Stimulated activated CD4-positive, alpha-beta T cell treated with anti-CD3 and anti-CD28 coated beads, Interleukin-4, amount 100 ng/mL, for 24 hours (primary cell): ENCODE measurements at regions not wholly inside any gene's neighbourhood (a gene's known extent, or its start where the extent isn't known, plus 50 kb on each side); places are given as distances from the start of the nearest gene placed in this dataset.
"Not testable (repeated sequence)": the region's sequence is repeated elsewhere in the genome, so short reads cannot be mapped to it uniquely, and the experiment has no call there.

Experiments used
- DNase-seq: peaks from one replicate; pipeline ENCODE4 v3.0.0-alpha.2; 2020

DNA sequence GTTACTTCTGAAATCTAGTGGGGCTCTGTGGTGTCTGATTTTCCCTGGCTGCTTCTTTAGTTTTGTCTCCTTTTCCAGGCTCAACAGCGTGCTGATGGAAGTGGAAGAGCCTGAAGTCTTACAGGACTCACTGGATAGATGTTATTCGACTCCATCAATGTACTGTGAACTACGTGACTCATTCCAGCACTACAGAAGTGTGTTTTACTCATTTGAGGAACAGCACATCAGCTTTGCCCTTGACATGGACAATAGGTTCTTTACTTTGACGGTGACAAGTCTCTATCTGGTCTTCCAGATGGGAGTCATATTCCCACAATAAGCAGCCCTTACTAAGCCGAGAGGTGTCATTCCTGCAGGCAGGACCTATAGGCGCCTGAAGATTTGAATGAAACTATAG is 51.1 kb downstream of the NBPF8 start:
- DNase-seq: not testable (repeated sequence)

DNA sequence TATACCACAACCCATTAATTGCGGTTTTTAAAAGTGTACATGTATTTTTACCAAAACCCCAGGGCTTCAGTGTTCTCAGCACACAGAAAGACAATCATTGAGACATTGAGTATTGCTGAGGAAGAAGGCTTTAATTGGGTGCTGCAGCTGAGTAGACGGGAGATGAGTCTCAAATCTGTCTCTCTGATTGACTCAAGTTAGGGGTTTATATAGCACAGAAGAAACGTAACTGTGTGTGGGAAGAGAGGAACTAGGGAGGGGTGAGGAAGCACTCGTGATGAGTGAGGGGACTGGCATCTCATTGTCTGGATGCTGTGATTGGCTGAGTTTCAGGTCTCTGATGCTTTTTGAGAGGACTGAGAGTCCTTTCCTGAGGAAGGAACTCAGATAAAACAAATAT is 62.8 kb downstream of the NBPF8 start:
- DNase-seq: not testable (repeated sequence)

DNA sequence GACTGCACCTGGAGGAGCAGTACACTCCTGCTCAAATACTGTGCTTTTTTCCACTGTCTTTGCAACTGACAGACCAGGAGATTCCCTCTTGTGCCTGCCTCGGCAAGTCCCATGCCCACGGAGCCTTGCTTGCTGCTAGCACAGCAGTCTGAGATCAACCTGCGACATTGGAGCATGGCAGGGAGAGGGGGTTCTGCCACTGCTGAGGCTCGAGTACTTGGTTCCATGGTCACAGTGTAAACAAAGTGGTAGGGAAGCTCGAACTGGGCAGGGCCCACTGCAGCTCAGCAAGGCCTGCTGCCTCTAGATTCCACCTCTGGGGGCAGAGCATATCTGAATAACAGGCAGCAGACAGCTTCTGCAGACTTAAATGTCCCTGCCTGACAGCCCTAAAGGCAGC is 63.6 kb downstream of the NBPF8 start:
- DNase-seq: not testable (repeated sequence)

DNA sequence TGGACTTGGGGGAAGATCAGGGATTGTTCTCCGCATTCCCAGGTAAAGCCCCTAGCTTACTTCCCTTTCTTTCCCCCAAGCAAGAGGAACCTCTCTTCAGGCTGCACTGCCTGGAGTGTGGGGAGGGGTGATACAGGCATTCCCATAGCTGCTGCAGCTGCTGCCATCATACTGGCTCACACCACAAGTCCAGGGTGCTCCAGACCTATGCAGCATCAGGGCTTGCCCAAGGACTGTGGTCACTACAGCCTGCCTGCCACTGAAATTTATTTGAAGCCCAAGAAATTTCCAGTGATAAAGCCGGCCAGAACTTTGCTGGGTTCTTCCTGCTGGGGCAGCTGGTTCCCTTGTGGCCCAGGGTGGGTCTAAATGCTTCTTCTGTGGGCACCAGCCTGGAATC is 72.7 kb downstream of the NBPF8 start:
- not testable (repeated sequence) for DNase-seq

DNA sequence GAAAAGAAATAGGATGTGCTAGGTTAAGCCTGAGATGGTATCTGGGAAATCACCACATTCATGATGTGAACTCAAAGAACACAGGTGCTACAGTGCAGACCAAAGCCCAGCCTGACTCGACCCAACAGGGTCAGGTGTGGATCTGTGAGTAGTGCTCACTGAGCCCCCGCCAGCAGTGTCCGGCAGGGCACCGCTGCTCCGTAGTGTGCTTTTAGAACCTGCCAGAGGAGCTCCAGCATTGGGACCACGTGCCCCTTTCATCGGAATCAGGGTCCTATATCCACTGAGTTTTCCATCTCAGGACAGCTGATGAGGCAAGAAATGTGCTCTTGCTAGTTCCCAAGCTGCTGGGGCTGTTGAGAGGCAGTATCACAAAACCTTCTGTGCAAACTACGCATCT is 74.4 kb downstream of the NBPF8 start:
- not testable (repeated sequence) for DNase-seq

DNA sequence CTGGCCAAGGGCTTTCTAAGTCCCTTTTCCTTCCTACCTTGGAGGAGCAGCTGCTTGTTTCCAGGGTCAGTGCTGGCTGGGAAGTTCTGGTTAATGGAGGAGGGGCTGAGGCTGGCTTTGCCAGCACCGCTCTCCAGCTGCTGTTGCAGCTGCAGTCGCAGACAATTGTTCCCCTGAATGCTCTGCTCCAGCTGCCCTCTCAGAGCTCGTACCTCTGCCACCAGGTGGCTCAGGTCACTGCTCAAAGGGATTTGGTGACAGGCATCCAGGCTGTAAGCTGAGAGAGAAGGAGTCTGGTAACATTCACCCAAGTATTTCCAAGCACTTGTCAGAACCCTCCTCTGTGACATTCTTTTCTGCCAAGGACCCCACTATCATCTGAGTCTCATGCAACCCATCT is 82.3 kb downstream of the NBPF8 start:
- DNase-seq: not testable (repeated sequence)

DNA sequence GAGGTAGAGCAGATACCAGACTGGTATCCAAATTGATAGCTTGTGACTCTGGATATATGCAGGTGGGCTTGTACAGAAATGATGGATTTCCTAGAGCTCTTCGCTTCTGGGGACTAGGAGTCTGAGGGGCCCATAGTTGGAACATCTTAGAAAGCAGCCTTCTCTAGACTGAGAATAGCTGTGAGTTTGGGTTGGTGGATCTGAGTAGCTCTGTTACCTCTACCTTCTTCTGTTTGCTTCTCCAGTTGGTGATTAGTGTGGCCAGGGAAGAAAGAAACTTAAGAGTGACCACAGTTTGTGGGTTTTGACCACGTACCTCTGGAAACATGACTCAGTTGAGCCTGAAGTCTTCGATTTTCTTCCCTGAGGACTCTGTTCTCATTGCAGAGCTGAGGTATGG is 88.4 kb downstream of the NBPF8 start:
- DNase-seq: not testable (repeated sequence)

DNA sequence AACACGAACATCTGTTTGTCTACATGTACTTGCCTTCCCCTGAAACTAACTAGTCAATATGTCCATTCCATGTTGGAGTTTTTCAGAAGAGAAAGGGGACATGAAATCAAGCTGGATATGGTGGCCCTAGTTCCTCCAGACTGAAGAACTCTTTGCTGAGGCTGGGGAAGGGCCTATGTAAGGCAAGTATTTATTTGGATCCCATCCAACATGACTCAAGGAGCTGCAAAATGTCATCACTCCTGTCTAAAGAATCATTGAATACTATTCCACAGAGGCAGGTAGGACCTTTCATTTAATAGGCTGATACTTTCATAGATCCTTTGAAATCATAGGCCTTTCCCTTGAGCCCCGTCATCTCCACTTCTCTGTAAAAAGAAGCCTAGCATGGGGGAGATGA is 91.5 kb downstream of the NBPF8 start:
- not testable (repeated sequence) for DNase-seq

DNA sequence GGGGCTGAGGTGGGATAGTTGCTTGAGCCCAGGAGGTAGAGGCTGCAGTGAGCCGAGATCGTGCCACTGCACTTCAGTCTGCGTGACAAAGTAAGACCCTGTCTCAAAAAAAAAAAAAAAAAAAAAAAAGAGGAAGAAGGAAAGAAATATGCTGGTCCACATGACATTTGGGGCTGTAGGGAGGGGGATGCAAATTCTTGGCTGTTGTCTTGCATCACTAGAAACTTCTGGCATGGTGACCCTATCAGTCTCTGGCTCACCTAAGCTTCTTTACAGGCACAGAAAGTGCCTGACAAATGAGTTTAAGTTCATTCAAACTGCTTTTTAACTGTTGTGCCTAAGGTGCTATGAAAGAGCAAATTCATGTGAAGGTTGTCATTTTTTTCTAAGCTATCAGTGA is 93.5 kb downstream of the NBPF8 start:
- not testable (repeated sequence) for DNase-seq

DNA sequence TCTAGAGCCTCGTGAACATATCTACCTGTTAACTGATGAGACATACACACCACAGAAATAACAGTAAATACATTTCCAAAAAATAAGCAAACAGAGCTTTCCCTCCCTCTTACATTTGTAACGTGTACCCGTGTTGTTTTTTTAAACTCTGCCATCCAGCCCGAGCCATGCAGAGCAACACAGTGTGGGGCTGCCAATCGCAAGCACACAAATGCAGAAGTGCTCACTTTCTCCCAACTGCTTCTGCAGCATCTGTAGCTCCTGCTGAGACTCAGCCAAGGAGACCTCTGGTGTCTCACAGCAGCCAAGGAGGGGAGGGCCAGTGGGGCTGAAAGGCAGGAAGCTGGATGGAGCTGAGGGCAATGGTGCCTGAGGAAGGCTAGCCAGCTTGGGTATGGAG is 94.4 kb downstream of the NBPF8 start:
- DNase-seq: not testable (repeated sequence)

DNA sequence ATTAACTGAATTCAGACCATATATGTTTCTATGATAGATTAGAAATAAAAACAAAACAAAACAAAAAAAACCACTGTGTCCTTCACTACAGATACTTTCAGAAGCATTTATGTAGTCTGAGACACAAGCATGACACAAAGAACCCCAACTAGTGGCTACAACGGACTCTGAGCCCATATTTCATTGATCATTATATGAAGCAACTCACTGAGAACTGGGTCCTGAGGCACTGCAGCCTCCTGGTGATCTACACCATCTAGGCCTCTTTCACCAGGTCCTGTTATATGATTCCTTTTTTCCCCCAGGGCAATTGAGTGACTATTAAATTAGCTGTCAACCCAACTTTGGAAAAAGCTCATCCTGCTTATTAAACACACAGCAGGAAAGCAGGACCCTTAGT is 98.3 kb downstream of the NBPF8 start:
- not testable (repeated sequence) for DNase-seq

DNA sequence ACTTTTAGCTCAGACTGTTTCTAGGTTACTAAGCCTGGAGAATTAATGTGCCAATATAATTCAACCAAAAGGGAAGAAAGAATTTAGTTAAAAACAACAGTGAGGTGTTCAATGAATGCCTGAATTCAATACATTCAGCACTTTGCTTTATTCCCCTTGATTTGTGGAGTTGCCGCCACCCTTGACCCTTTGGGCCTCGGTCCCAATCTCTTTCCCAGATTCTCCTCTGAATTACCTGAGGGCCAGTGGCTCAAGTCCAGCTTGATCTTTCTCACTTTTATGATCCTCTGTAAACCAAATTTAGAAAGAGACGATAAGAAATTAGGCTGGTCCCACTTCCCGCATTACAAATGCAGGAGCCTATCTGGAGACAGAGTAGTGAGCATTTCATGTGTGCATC is 98.7 kb downstream of the NBPF8 start:
- DNase-seq: not testable (repeated sequence)

DNA sequence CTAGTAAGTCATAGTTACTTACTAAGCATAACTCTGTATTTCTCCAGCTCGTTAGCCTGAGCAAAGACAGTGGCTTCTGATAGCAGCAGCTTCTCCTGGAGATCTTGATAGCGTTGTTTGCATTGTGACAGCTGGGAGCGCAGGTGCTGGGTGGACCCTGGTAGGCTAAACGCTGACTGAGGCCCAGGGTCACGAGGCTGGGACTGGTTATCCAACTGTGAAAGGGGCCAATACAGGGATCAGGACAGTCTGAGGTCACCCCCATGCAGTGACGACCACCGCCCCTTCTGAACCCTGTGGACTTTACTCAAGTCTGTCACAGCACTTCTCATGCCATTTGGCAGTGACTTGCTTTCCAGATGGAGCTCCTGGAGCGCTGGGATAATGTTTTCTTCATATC is 104.4 kb downstream of the NBPF8 start:
- not testable (repeated sequence) for DNase-seq

DNA sequence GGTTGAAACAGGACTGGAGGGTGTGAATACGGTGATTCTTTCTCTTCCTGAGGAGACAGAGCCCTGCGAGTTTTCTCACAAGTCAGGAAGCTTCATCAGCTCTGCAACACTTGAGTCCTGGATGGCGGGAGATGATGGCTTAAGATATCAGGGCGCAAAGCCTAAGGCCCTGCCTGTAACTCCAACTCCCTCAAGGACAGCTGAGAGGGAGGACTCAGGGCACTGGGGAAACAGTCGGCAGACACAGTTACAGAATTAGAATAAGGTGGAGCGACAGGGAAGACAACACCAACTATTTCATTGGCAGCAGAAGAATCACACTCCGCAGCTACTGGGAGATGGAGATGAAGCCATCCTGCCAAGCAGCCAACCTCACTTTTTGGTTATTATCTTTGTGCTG is 109.6 kb downstream of the NBPF8 start:
- not testable (repeated sequence) for DNase-seq

DNA sequence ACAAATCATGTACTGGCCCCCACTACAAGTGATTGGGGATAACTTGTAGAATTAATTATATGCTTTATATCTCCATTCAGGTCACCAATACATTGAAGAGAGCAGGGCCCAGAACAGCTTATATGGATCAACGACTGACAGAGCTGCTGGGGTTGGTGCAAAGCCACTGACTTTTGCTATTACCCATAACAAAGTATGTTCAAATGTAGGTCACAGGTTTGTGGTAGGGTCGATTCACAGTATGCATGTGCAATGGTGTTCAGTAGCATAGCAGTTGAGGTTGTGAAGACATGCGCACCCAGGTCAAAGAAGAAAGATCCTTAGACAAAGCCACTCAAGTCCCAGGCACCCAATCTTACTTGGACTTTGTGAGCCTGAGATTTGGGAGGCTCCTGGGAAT is 110.6 kb downstream of the NBPF8 start:
- DNase-seq: not testable (repeated sequence)

DNA sequence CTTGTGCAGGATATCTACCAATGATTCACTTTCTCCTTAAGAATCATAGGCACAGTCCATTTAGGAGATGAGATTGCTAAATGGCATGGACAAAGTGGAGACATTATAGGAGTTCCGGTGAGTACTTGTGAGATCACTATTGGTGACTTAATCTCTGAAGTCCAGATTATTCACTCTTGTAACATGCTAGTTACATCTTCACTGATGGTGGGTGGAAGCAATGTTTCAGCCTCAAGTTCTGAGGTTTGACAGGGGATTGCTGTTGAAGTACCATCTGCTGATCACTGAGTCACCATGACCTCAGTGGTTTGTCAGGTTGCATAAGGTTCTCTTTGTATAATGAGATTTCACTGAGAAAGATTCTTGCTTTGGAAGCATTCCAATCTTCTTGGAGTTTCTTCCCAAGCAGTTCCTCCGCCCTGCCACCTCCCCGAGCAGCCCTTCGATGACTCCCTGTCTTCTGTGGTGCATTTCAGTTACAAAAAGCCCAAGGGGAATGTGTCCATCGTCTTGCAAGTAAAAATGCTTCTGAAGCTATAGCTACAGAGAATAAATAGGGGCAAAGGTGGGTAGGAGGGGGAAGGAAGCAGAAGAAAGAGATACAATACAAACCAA is 114.7 kb downstream of the NBPF8 start:
- not testable (repeated sequence) for DNase-seq

DNA sequence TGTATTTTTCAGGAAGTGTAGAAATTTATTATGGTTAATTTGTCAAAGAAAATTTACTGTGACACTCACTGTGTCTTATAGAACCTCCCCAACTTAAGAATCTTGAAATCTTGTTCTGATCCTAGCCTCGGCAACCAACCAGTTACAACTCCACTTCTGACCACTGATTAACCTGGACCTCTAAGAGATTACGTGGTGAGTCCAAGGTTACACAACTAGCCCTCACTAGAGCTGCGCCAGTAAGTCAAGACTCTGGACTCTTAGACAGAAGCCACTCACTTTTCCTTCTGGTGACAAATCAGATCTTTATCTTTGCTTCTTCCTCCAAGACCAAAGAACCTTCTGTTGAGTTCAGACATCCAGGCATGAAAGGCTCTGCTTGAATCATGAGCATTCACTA is 116.6 kb downstream of the NBPF8 start:
- not testable (repeated sequence) for DNase-seq

DNA sequence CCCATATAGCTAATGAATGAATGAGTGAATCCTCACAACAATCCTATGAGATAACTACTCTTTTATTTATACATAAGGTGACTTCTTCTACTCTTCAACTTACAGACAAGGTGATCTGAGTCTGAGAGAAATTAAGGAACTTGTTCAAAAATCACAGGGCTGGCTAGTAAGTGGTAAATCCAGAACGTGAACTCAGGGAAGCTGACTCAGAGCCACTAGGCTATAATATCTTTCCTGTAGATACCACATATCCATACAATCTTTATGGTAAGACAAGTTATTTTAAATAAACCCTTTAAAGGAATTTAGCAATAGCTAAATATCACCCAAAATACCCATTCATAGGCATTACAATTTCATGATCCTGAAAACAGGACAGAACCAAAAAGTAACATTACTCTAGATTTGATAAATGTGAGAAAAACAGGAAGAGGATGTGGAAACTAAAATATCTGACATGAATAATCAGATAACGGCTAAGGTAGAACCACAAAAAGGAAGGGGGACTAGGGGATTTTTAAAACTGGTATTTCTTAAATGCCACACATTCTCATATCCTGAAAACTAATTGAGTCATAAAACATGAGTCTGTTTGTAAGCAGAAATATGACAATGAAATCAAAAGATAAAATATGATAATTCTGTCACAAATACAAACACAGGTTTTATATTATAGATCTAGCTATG is 119.7 kb downstream of the NBPF8 start:
- DNase-seq: not testable (repeated sequence)

DNA sequence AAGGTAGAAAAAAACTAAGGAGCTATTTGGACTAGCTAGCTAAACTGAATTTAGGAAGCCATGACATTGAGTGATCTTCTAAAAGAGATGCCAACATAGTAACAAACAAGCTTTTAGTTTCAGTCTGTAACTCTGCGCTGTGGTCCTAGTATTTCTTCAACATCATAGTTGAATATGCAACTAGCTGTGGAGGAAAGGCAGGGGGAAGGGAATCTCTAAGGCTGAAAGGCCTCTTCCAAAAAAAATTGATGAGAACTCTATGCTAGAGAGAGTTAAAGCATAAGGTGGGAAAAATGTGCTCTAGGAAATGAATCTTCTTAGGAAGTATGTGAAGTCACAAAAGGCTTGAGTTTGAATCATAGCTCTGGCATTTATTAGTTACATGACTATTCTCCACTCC is 120.2 kb downstream of the NBPF8 start:
- DNase-seq: not testable (repeated sequence)

DNA sequence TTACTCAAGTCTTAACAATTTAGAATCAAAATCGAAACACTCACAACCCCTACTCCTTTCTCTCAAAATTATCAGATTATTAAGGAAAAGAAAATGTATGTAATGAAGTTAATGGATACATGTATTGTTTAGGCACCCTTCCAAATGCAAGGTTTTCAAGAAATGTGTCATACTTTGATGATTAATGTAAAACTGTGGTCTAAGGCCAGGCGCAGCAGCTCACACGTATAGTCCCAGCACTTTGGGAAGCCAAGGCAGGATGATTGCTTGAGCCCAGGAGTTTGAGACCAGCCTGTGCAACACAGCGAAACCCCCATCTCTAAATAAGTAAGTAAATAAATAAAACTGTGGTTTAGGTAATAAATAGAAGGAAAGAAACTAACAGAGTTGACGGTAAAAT is 126.6 kb downstream of the NBPF8 start:
- not testable (repeated sequence) for DNase-seq

DNA sequence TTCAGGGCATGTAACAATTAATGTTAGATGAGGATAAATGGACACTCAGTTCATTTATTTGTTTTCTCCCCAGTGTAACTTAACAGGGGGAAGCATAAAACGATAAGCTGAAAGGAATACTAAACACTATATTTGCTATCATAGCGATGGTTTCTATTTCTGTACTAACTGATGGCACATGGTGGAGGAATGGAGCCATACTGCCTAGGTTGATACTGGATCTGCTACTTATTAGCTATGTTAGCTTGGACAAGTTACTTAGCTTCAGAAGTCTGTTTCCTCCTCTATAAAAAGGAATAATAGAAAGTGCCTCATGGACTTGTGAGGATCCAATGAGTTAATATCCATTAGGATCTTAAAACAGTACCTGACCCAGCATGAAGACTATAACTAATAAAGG is 127.5 kb downstream of the NBPF8 start:
- DNase-seq: not testable (repeated sequence)

DNA sequence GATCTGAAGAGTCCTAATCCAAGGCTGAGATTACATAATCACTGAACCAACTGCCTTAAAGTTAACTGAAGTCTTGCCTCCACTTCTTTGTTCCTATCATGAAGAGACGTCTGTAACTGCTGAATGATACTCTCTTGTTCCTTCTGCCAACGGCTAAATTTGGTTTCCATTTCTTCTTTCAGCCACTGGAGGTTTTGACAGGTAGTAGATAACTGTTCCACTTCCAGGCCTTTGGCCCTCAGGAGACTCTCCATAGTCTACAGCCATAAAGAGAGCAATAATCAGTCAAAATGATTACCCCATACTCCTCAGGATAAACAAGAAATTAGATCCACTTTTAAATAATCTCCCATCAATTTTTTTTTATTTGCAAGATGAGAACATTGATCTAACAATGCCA is 128.1 kb downstream of the NBPF8 start:
- DNase-seq: not testable (repeated sequence)

DNA sequence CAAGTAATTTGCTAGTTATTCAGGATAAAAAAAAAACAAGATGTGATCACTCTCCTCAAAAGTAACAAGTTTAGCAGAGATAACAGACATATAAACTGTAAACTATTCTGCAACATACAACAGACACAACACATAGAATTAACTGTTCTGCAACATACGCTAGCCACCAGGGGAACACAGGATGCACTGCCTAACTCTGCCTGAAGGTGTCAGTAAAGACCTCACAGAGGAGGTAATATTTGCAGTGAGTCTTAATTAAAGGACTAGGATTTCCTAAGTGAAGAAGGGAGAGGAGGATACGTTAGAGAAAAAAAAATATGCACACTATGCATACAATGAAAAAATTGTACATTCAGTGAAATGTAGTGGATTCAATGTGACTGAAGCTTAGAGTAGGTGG is 129.6 kb downstream of the NBPF8 start:
- DNase-seq: peak; percentile 91

DNA sequence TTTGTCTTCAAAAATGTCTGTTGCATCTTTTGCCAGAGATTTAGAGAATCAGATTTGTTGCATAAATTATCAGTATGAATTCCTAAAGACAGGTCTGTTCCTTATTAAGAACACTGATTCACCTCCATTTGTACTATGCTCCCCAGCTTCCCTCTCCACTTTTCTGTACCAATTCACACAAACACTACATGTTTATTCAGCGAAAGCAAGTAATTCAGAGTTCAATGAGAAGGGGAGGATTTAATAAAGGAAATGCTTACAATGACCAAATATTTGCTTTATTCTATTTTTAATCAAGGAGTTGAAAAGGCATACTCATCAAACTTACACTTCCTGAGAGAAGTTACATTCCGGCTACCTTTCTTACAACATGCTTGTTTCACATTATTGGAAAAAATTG is 135.5 kb downstream of the NBPF8 start:
- DNase-seq: not testable (repeated sequence)

DNA sequence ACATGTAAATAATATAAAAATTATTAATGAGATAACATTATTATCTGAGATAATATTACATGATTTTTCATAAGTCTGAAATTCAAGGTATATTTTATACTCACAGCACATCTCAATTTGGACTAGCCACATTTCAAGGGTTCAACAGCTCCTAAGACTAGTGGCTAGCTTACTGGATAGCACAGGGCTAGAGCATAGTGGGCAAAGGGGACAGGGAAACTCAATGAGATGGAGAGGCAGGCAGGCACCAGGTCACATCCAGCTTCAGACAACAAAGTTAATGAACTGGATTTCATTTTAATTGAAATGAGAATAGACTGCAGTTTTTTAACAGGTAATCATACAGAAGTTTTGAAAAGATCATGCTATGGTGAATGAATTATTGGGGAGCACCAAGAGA is 137.4 kb downstream of the NBPF8 start:
- not testable (repeated sequence) for DNase-seq
